ENCODE measurements at regions not wholly inside any gene's neighbourhood (a gene's known extent, or its start where the extent isn't known, plus 50 kb on each side); places are given as distances from the start of the nearest gene placed in this dataset.

GRCh38 chr10:33715303-33715975, 381.0 kb upstream of the NRP1 start:
- H3K4me3 ChIP-seq (ENCODE audit: low read length) = no peak overlapping the region
- H3K9ac ChIP-seq (ENCODE audit: low read length) = no peak overlapping the region
- no peaks in the 10 kb centered on the region for H3K9me3 ChIP-seq (ENCODE audit: control insufficient read depth, low read length)
- H3K4me1 ChIP-seq (ENCODE audit: control insufficient read depth, insufficient read depth, low read length) = no peaks in the 10 kb centered on the region
- no peaks in the 10 kb centered on the region for H3K36me3 ChIP-seq (ENCODE audit: control insufficient read depth, insufficient read depth, low read length)
- H3K27me3 ChIP-seq (ENCODE audit: control insufficient read depth, insufficient read depth, low read length) = peaks cover 4% of the 10 kb centered on the region

GRCh38 chr10:33712825-33713224, 378.4 kb upstream of the NRP1 start:
- H3K4me1 ChIP-seq (ENCODE audit: control insufficient read depth, insufficient read depth, low read length) = no peaks in the 10 kb centered on the region
- H3K27me3 ChIP-seq (ENCODE audit: control insufficient read depth, insufficient read depth, low read length) = no peaks in the 10 kb centered on the region
- H3K4me3 ChIP-seq (ENCODE audit: low read length) = no peak overlapping the region
- no peak overlapping the region for H3K9ac ChIP-seq (ENCODE audit: low read length)
- no peaks in the 10 kb centered on the region for H3K36me3 ChIP-seq (ENCODE audit: control insufficient read depth, insufficient read depth, low read length)
- H3K9me3 ChIP-seq (ENCODE audit: control insufficient read depth, low read length) = no peaks in the 10 kb centered on the region

GRCh38 chr10:33710006-33710405, 375.5 kb upstream of the NRP1 start:
- Histone ChIP-seq H3K9ac (ENCODE audit: low read length) (no peak overlapping the region), H3K4me3 (ENCODE audit: low read length) (no peak overlapping the region), H3K9me3 (ENCODE audit: control insufficient read depth, low read length) (no peaks in the 10 kb centered on the region), H3K27me3 (ENCODE audit: control insufficient read depth, insufficient read depth, low read length) (no peaks in the 10 kb centered on the region), H3K4me1 (ENCODE audit: control insufficient read depth, insufficient read depth, low read length) (no peaks in the 10 kb centered on the region), H3K36me3 (ENCODE audit: control insufficient read depth, insufficient read depth, low read length) (no peaks in the 10 kb centered on the region)

GRCh38 chr10:33709008-33709753, 374.7 kb upstream of the NRP1 start:
- Histone ChIP-seq H3K9ac (ENCODE audit: low read length) (no peak overlapping the region), H3K9me3 (ENCODE audit: control insufficient read depth, low read length) (no peaks in the 10 kb centered on the region), H3K27me3 (ENCODE audit: control insufficient read depth, insufficient read depth, low read length) (no peaks in the 10 kb centered on the region), H3K36me3 (ENCODE audit: control insufficient read depth, insufficient read depth, low read length) (no peaks in the 10 kb centered on the region), H3K4me1 (ENCODE audit: control insufficient read depth, insufficient read depth, low read length) (no peaks in the 10 kb centered on the region), H3K4me3 (ENCODE audit: low read length) (no peak overlapping the region)

GRCh38 chr10:33708561-33708960, 374.1 kb upstream of the NRP1 start:
- H3K4me1 ChIP-seq (ENCODE audit: control insufficient read depth, insufficient read depth, low read length) = no peaks in the 10 kb centered on the region
- no peak overlapping the region for H3K9ac ChIP-seq (ENCODE audit: low read length)
- no peaks in the 10 kb centered on the region for H3K9me3 ChIP-seq (ENCODE audit: control insufficient read depth, low read length)

GRCh38 chr10:33706746-33707145, 372.3 kb upstream of the NRP1 start:
- no peaks in the 10 kb centered on the region for H3K4me1 ChIP-seq (ENCODE audit: control insufficient read depth, insufficient read depth, low read length)
- H3K36me3 ChIP-seq (ENCODE audit: control insufficient read depth, insufficient read depth, low read length) = no peaks in the 10 kb centered on the region
- no peaks in the 10 kb centered on the region for H3K27me3 ChIP-seq (ENCODE audit: control insufficient read depth, insufficient read depth, low read length)
- no peak overlapping the region for H3K9ac ChIP-seq (ENCODE audit: low read length)
- H3K4me3 ChIP-seq (ENCODE audit: low read length) = no peak overlapping the region
- H3K9me3 ChIP-seq (ENCODE audit: control insufficient read depth, low read length) = no peaks in the 10 kb centered on the region

More at GRCh38 chr10:33708561-33708960, 374.1 kb upstream of the NRP1 start:
- Histone ChIP-seq H3K36me3 (ENCODE audit: control insufficient read depth, insufficient read depth, low read length) (no peaks in the 10 kb centered on the region), H3K27me3 (ENCODE audit: control insufficient read depth, insufficient read depth, low read length) (no peaks in the 10 kb centered on the region), H3K4me3 (ENCODE audit: low read length) (no peak overlapping the region)

- no peaks in the 10 kb centered on the region for H3K27me3 ChIP-seq (ENCODE audit: control insufficient read depth, insufficient read depth, low read length)
- no peak overlapping the region for H3K4me3 ChIP-seq (ENCODE audit: low read length)
- H3K4me1 ChIP-seq (ENCODE audit: control insufficient read depth, insufficient read depth, low read length) = no peaks in the 10 kb centered on the region
- no peaks in the 10 kb centered on the region for H3K9me3 ChIP-seq (ENCODE audit: control insufficient read depth, low read length)
- H3K36me3 ChIP-seq (ENCODE audit: control insufficient read depth, insufficient read depth, low read length) = no peaks in the 10 kb centered on the region
- H3K9ac ChIP-seq (ENCODE audit: low read length) = no peak overlapping the region
Measured at GRCh38 chr10:33706191-33706590, 371.7 kb upstream of the NRP1 start.

GRCh38 chr10:33704214-33704830, 369.9 kb upstream of the NRP1 start:
- no peaks in the 10 kb centered on the region for H3K4me1 ChIP-seq (ENCODE audit: control insufficient read depth, insufficient read depth, low read length)
- H3K4me3 ChIP-seq (ENCODE audit: low read length) = no peak overlapping the region
- no peaks in the 10 kb centered on the region for H3K9me3 ChIP-seq (ENCODE audit: control insufficient read depth, low read length)
- no peaks in the 10 kb centered on the region for H3K36me3 ChIP-seq (ENCODE audit: control insufficient read depth, insufficient read depth, low read length)
- no peaks in the 10 kb centered on the region for H3K27me3 ChIP-seq (ENCODE audit: control insufficient read depth, insufficient read depth, low read length)
- no peak overlapping the region for H3K9ac ChIP-seq (ENCODE audit: low read length)

- H3K9ac ChIP-seq (ENCODE audit: low read length) = no peak overlapping the region
- H3K36me3 ChIP-seq (ENCODE audit: control insufficient read depth, insufficient read depth, low read length) = no peaks in the 10 kb centered on the region
- H3K27me3 ChIP-seq (ENCODE audit: control insufficient read depth, insufficient read depth, low read length) = no peaks in the 10 kb centered on the region
- H3K9me3 ChIP-seq (ENCODE audit: control insufficient read depth, low read length) = no peaks in the 10 kb centered on the region
- no peaks in the 10 kb centered on the region for H3K4me1 ChIP-seq (ENCODE audit: control insufficient read depth, insufficient read depth, low read length)
- no peak overlapping the region for H3K4me3 ChIP-seq (ENCODE audit: low read length)
Measured at GRCh38 chr10:33703501-33704213, 369.2 kb upstream of the NRP1 start.

- Histone ChIP-seq H3K4me1 (ENCODE audit: control insufficient read depth, insufficient read depth, low read length) (no peaks in the 10 kb centered on the region), H3K9me3 (ENCODE audit: control insufficient read depth, low read length) (no peaks in the 10 kb centered on the region), H3K9ac (ENCODE audit: low read length) (no peak overlapping the region), H3K4me3 (ENCODE audit: low read length) (no peak overlapping the region), H3K27me3 (ENCODE audit: control insufficient read depth, insufficient read depth, low read length) (no peaks in the 10 kb centered on the region), H3K36me3 (ENCODE audit: control insufficient read depth, insufficient read depth, low read length) (no peaks in the 10 kb centered on the region)
Measured at GRCh38 chr10:33698033-33698432, 363.6 kb upstream of the NRP1 start.

- Histone ChIP-seq H3K4me3 (ENCODE audit: low read length) (no peak overlapping the region), H3K27me3 (ENCODE audit: control insufficient read depth, insufficient read depth, low read length) (no peaks in the 10 kb centered on the region), H3K9me3 (ENCODE audit: control insufficient read depth, low read length) (no peaks in the 10 kb centered on the region), H3K36me3 (ENCODE audit: control insufficient read depth, insufficient read depth, low read length) (no peaks in the 10 kb centered on the region), H3K4me1 (ENCODE audit: control insufficient read depth, insufficient read depth, low read length) (no peaks in the 10 kb centered on the region), H3K9ac (ENCODE audit: low read length) (no peak overlapping the region)
Measured at GRCh38 chr10:33697016-33697415, 362.5 kb upstream of the NRP1 start.

- Histone ChIP-seq H3K36me3 (ENCODE audit: control insufficient read depth, insufficient read depth, low read length) (no peaks in the 10 kb centered on the region), H3K4me3 (ENCODE audit: low read length) (no peak overlapping the region), H3K4me1 (ENCODE audit: control insufficient read depth, insufficient read depth, low read length) (no peaks in the 10 kb centered on the region), H3K9ac (ENCODE audit: low read length) (no peak overlapping the region), H3K27me3 (ENCODE audit: control insufficient read depth, insufficient read depth, low read length) (no peaks in the 10 kb centered on the region), H3K9me3 (ENCODE audit: control insufficient read depth, low read length) (no peaks in the 10 kb centered on the region)
Measured at GRCh38 chr10:33695536-33695935, 361.1 kb upstream of the NRP1 start.

Measured in mucosa of stomach (tissue), 1 donor.